ENCODE measurements at regions not wholly inside any gene's neighbourhood (a gene's known extent, or its start where the extent isn't known, plus 50 kb on each side); places are given as distances from the start of the nearest gene placed in this dataset.
"Not testable (repeated sequence)": the region's sequence is repeated elsewhere in the genome, so short reads cannot be mapped to it uniquely, and the experiment has no call there.

DNA sequence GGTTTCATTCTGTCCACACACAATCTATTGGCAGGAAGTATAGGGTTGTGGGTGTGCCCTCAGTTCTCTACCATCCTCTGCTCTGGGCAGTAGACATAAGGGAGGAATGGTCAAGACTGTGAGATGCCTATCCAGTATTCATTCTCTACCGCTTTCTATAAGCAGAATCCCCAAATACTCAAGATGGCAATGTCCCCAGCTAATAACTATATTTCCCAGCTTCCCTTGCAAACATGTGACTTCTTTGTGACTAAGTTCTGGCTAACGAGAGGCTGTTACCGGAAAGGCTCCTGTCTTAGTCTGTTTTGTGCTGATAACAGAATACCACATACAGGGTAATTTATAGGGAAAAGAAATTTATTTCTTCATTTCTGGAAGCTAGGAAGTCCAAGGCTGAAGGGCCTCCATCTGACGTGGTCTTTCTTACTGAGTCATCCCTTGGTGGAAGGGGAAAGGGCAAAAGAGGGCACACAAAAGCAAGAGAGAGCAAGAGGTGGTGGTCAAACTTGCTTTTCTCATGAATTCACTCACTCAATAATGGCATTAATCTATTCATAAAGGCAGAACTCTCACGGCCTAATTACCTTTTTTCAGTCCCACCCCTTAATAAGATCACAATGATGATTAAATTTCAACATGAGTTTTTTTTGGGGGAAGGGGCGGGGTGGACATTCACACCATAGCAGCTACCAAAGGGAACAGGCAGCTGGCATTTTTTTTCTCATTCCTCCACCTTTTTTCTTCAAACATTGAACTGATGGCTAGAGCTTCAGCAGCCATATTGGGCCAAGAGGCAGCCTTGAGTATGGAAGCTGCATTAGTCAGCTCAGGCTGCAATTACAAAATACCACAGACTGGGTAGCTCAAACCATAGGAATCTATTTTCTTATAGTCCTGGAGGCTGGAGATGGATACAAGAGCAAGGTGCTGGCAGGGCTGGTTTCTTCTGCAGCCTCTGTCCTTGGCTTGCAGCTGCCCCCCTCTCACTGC, 109.7 kb upstream of the OR9Q1 start:
- DNase-seq (ENCODE audit: low read depth in 2 of 3, low spot score in 2 of 3) = peak in 2 of 3 donors; percentile 33 to 58

DNA sequence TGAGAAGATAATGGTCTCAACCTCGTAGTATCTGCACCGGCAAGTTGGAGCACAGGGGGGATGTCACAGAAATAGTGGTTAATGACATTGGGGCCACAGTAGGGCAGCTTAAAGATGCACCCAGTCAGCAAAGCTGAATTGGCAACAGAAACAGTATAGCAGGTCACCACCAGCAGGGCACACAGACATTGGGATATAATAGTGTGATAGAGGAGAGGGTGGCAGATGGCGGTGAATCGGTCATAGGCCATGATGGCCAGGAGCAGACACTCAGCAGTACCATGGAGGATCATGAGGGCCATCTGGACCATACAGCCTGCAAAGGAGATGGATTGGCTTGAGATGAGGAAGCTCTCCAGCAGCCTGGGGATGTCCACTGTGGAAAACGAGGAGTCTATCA, 106.0 kb upstream of the OR9Q1 start:
- no peak for DNase-seq (ENCODE audit: low read depth in 2 of 3, low spot score in 2 of 3)

DNA sequence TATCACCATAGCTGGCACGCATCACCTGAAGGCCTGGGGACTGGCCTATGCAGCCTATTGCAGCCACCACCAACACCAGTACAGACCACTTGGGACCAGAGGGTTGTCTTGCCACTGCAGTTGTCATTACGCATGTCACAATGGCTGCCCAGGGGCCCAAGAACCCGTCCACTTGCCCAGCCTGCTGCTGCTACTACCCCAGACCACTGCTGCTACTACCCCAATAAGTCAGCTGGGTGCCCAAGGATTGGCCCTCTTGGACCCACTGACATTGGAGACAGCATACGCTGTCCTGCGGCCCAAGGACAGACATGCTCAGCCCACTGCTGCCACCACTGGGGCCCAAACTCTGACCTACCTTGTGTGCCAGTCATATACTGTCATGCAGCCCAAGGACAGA, 102.7 kb upstream of the OR9Q1 start:
- DNase-seq (ENCODE audit: low read depth in 2 of 3, low spot score in 2 of 3) = no peak

DNA sequence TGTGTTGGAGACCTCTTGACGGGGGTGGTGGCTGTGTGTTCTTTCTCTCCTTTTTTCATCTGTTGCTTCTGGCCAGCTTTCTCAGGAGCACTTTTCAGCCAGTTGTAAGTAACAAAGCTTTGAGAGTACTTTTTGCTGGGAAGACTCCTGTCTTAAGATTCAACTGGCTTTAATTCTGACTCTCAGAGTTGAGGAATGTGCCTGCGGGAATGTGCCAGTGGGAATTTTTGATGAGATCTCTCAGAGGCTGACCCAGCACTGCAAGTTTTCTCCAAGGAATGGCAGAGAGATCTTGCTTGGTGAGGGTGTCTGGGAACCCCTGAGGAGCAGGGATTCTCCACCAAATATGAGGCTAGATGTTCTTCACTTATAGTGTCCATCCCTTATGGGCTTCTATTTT, 91.6 kb upstream of the OR9Q1 start:
- no peak for DNase-seq (ENCODE audit: low read depth in 2 of 3, low spot score in 2 of 3)

DNA sequence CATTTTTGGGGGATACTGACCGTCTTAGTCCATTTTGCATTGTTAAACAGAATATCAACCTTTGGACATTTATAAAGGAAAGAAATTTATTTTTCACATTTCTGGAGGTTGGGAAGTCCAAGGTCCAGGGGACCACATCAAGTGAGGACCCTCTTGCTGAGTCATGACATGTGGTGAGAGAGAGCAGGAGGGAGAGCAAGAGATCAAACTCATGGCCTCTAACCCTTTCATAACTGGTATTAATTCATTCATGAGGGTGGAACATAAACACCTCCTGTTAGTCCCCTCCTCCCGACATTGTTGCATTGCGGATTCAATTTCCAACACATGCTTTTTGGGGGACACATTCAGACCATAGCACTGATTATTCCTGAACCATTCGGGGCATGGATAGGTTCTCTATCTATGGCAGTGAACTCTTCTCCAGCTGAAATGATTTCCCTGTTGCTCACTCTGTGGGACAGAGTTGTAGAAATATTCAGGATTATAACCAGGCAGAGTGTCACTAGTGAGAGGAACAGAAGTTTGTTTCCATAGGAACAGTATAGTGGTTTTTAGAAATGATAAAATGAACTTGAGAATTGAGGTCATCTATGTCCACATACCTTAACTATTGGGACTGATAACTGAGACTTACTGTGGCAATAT, 88.2 kb upstream of the OR9Q1 start:
- DNase-seq (ENCODE audit: low read depth in 2 of 3, low spot score in 2 of 3) = no peak

DNA sequence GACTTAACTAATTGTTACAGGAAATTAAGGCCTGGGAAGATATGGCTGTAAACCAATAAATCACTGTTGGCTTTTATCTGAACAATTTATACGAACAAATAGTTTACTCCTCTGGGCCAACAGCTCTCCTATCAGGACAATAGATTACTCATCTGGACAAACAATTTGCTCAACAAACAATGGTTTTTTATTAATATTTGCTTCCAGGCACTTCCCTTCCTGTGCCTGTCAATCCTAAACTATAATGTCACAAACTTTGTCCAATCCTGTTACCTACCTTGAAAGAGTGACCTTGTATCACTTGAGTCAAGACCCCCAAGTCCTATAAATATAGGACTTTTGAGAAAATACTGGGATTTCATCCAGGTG, 87.6 kb upstream of the OR9Q1 start:
- no peak for DNase-seq (ENCODE audit: low read depth in 2 of 3, low spot score in 2 of 3)

DNA sequence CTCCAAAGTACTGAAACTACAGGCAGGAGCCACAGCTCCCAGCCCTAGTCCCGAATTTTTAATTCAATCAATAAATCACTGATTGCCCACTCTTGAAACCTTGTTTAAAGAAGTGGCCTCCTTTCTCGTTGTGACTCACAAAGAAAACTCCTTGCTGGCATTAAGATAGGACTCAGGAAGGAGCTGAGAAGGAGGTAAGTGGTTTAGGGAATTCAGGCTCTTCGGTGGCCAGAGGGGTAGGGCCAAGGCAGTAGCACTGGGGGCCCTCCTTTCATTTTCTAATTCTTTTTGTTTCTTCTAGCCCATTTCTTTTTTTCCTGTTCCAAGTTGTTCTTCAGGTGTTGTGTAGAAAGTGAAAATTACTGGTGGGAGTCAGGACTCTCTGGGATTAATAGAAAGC, 86.2 kb upstream of the OR9Q1 start:
- DNase-seq (ENCODE audit: low read depth in 2 of 3, low spot score in 2 of 3) = no peak

DNA sequence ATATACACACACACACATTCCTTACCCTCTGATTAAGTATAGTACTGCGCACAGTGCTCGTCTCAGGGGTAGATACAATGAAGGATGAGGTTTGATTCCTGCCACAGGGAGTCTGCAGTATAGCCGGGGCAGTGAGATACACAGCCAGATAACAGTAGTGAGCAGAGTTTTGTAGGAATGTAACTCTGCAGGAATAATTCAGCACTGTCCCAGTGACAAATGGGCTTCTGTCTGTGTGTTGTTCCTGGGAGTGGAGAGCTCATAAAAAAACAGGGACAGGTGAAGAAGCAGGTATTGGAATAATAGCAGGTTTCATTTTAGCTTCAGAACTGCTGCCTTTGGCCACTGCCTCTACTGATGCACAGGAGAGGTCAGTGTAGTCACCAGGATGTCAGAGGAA, 85.3 kb upstream of the OR9Q1 start:
- DNase-seq (ENCODE audit: low read depth in 2 of 3, low spot score in 2 of 3) = no peak

DNA sequence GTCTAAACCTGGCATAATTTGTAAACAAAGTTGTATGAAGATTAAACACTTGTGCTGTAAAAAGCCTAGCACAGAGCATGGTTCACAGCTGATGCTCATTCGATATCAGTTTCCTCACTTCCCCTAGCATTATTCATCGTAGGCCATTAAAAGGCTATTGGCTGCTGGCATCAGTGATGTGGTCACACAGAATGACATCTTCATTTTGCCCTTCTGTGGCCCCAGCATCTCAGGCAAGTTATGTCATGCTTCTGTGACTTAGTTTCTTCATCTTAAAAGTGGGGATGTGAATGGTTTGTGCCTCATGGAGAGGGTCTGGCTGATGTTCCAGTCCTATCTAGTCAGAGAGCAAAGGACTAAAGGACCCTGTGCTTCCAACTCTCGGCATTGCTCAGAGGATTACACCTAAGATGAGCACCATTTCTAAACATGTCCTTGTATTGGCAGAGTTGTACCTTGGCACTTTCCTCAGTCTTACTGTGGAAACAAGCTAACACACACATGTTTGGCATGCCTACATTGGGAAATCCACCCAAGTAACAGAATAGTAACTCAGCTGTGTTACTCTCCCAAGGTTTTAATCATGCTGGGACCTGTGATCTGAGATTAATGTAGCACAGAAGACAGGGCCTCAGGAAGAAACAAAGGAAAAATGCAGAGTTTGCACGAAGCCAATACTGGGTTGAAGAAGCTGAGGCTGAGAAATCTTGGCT, 83.5 kb upstream of the OR9Q1 start:
- no peak for DNase-seq (ENCODE audit: low read depth in 2 of 3, low spot score in 2 of 3)

DNA sequence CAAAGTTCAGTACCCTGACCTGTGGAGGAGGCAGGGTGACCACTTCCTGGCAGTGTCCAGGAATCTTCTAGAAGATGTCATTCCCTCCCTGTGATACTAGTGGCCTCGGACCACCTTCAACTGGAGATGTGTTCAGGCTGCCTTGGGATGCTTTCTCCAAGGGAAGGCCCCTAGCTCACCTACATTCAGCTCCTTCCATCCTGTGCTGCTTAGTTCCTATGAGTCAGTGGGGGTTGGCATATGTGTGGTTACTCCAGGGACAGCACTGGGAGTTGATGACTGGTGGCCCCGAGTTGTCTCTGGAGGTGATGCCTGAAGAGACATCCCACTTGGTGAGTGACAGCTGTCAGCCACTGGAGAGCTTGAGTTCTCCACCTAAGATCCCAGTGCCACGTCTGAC, 81.8 kb upstream of the OR9Q1 start:
- no peak for DNase-seq (ENCODE audit: low read depth in 2 of 3, low spot score in 2 of 3)

DNA sequence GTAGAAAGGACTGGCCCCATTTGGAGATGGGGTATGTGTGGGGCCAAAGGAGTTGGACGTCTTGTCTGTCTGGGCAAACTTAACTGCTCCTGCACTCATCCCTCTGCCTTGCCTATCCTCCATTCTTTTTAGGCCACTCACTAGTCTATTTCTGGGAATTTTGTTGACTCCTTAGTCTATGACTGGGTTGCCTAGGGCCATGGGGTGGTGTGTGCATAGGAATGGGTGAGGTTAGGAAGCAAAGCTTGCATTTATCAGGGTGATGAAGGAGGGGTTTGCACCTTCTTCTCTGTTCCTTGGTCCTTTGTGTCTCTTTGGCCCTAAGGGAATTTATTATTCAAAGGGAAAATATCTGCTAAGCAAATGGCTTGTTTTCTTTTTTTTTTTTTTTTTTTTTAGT, 80.9 kb upstream of the OR9Q1 start:
- DNase-seq (ENCODE audit: low read depth in 2 of 3, low spot score in 2 of 3) = no peak

DNA sequence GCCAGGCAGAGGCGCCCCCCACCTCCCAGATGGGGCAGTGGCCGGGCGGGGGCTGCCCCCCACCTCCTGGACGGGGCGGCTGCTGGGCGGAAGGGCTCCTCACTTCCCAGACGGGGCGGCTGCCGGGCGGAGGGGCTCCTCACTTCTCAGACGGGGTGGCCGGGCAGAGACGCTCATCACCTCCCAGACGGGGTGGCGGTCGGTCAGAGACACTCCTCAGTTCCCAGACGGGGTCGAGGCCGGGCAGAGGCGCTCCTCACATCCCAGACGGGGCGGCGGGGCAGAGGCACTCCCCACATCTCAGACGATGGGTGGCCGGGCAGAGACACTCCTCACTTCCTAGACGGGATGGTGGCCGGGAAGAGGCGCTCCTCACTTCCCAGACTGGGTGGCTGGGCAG, 79.9 kb upstream of the OR9Q1 start:
- DNase-seq (ENCODE audit: low read depth in 2 of 3, low spot score in 2 of 3) = not testable (repeated sequence)

DNA sequence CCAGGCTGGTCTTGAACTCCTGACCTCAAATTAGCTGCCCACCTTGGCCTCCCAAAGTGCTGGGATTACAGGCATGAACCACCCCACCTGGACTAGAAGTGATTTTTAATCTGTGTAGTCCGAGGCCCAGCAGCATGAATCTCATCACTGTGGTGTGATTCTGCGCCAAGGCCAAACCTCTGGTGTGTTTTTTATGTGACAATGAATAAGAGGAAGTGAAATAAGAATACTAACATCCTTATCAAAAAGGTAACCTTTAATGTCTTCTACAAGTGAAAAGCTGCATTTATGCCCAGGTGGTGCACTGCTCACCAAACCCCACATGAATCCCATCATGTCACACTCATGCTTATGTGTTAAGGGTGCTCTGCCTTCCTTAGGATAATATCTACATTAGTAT, 77.1 kb upstream of the OR9Q1 start:
- no peak for DNase-seq (ENCODE audit: low read depth in 2 of 3, low spot score in 2 of 3)

DNA sequence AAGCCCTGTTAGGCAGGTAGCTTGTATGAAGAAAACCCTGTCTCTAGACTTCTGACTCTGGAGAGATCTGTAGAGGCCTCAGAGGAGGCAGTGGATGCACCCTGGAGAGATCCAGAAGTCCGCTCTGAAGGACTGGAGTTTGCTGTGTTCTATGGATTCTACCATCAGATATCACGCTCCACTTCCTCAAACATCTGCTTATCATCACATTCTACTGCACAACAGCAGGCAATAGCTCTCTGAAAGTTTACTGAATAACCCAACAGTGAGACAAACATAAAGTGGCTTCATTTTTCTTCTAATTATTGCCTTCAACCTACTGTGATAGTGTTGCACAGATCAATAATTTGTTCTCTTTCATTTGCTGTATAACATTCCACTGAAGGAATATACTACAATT, 59.0 kb upstream of the OR9Q1 start:
- DNase-seq (ENCODE audit: low read depth in 2 of 3, low spot score in 2 of 3) = no peak

DNA sequence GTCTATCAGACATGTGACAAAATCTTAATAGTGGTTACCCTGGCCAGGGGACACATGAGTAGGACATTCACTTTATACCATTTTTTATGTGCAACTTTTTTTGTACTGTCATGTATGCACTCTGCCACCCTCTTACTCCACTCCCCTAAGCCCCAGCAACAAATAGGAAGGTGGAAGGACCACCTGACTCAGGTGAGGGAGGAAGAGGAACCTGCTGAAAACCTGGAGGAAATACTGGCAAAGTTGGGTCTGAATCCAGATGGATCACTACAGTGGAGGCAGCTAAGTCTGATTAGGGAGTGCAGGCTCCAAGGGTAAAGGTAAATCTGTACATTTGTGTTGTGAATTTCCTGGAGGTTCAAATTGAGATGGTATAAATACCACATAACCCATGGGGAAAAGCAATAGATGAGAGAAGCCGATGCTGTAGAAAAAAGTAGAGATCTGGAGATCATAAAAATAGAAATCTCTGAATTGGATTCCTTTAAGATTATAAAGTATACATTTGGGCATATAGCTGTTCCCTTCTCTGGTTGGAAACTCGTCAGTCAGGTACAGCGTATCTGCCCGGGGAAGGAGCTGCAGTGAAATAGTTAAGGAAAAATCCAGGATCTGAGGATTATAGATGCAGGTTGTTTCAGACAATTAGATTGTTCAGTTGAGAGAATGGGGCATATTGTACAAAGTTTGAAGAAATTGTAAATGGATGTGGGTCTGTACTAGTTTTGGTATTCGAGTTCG, 52.2 kb upstream of the OR9Q1 start:
- DNase-seq (ENCODE audit: low read depth in 2 of 3, low spot score in 2 of 3) = no peak

DNA sequence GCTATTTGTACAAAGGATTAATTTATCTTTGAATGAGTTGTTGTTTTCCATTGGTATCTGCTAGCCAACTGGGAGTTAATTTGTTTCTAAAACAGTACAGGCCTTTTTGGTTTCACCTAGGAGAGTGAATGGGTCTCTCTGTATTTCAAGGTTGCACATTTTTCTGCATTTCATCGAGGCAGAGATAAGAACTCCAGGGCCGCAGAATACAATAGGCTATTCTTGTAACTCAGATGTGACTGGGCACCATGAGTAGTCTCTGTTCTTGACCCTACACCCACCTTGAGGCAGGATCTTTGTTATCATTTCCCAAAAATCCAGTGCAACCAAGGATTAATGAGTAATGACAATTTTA, 51.7 kb upstream of the OR9Q1 start:
- DNase-seq (ENCODE audit: low read depth in 2 of 3, low spot score in 2 of 3) = no peak

Measured in hematopoietic multipotent progenitor cell (in vitro differentiated cells).